Activated T-cell treated with anti-CD3 and anti-CD28 coated beads, Interleukin-2, amount 50 U/mL, for 4 hours (primary cell): ENCODE measurements at regions not wholly inside any gene's neighbourhood (a gene's known extent, or its start where the extent isn't known, plus 50 kb on each side); places are given as distances from the start of the nearest gene placed in this dataset.

Source experiments
- ATAC-seq, 2 donors: fragments of 200-7000 bp; cut with Tn5 transposase; one replicate each; pipeline ENCODE4 v1.10.0; 2021
- DNase-seq: peaks from one replicate; pipeline ENCODE4 v3.0.0-alpha.2; 2020
- H3K27me3 Mint-ChIP-seq: one replicate; pipeline ENCODE4 v1.8.0; 2021; ENCODE audit warnings: low read depth, mixed read lengths
- H3K36me3 Mint-ChIP-seq: one replicate; pipeline ENCODE4 v1.8.0; 2022; ENCODE audit warnings: mixed read lengths; ENCODE audit not compliant: insufficient read depth
- H3K4me1 Mint-ChIP-seq: one replicate; pipeline ENCODE4 v1.8.0; 2021; ENCODE audit warnings: low read depth, mixed read lengths
- H3K4me3 Mint-ChIP-seq: one replicate; pipeline ENCODE4 v1.8.0; 2021; ENCODE audit warnings: mild to moderate bottlenecking, moderate library complexity, mixed read lengths
- H3K9me3 Mint-ChIP-seq: one replicate; pipeline ENCODE4 v1.8.0; 2021; ENCODE audit warnings: mixed read lengths

DNA sequence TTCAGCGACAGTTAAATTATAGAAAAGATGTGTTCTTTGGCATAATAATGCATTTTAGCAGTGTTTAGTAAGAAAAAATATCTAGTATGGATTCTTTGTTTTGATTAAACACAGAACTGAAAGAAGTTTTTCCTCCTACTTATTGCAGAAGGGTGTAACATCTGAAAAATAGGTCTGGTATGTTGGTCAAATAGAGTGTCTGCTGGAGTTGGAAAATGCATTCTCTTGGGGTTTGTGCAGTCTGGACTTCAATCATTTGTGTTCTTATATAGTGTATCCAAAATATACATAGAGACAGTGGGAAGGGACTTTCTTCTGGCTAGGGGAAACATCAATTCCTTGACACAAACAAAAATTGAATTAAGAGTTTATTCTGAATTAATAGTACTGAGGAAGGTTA lies 132.4 kb upstream of the MAN1A1 start:
- Mint-ChIP-seq H3K27me3 (peaks cover 10% of the 10 kb centered on the region), H3K4me3 (no peak overlapping the region), H3K4me1 (no peaks in the 10 kb centered on the region), H3K9me3 (no peaks in the 10 kb centered on the region), H3K36me3 (no peaks in the 10 kb centered on the region)
- no peak for DNase-seq
- no peak for ATAC-seq

DNA sequence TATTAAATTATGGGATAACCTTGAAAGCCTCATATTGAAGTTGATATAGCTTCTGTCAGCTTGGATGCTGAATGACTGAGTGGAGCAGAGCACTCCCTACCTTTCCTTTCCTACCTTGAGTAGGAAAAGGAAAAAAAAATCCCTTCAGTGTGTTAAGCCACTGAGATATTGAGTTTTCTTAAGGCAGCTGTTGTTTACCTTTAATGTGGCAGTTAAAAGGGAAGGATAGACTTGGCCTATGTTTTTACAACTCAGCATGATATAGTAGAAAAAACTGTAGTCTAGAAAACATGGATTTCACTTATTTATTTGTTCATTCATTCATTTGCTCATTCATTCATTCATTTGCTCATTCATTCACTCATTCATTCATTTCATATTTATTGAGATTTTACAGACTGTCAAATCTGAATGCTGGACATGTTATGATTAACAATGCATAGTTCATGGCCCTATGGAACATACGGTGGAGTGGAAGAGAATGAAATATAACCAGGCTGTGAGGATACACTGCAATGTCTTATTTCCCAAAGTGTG lies 131.5 kb upstream of the MAN1A1 start:
- no peaks in the 10 kb centered on the region for H3K9me3 Mint-ChIP-seq
- DNase-seq (no peak), ATAC-seq (no peak)
- H3K4me1 Mint-ChIP-seq = no peaks in the 10 kb centered on the region
- peaks cover 10% of the 10 kb centered on the region for H3K27me3 Mint-ChIP-seq
- no peak overlapping the region for H3K4me3 Mint-ChIP-seq
- no peaks in the 10 kb centered on the region for H3K36me3 Mint-ChIP-seq

DNA sequence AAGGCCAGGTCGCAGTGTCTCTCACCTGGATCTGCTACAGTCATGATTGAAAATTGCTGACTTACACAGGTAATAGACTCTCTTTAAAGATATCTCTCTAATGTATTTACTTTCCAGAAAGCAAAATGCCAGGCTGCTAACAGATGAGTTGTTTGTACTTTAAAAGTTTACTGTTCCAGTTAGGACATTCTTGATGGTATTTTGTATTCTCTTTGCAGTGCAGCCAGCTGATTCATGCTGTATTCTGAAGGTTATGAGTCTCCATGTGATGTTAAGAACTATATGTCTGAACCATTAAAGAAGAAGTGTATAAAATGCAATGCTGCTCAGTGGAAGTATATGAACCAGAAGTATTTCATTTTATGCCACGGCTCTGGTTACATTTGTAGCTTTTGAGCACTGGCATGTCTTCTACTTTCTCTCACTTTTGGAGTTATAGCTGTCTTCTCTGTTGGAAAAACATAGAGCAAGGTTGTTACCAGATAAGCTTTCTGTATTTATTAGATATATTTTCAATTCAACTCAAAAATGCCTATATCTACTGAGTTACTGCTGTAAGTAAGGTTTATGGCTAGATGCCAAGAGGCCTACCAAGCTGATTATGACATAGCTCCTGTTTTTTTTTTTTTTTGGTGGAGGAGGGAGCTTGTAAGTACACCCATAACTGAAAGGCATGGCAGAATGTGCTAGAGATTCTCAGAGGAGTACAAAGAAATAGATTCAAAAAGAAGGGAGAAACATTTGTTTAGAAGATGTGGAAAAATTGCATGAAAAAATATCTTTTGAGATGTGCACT lies 130.5 kb upstream of the MAN1A1 start:
- Mint-ChIP-seq H3K9me3 (no peaks in the 10 kb centered on the region), H3K27me3 (peaks cover 8% of the 10 kb centered on the region), H3K36me3 (no peaks in the 10 kb centered on the region), H3K4me3 (no peak overlapping the region), H3K4me1 (no peaks in the 10 kb centered on the region)
- no peak for DNase-seq
- ATAC-seq = no peak

DNA sequence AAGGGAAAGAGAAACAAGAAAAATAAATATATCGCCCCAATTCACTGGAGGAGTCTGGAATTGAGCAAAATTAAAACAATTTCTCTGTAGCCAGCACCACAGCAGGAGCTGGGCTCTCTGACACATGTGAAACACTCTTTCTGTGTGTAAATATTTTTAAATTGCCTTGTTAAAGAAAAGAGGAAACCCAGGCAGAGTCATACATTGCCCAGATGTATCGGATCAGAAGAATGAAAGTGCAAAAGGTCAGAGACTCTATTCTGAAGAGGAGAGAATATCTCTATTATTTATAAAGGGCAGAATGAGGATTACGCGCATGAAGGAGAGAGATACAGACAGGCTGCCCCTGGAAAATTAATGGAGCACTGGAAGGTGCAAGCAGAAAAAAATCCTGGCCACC lies 127.0 kb upstream of the MAN1A1 start:
- ATAC-seq = no peak
- no peaks in the 10 kb centered on the region for H3K36me3 Mint-ChIP-seq
- no peak for DNase-seq
- H3K27me3 Mint-ChIP-seq = no peaks in the 10 kb centered on the region
- H3K4me3 Mint-ChIP-seq = no peak overlapping the region
- no peaks in the 10 kb centered on the region for H3K4me1 Mint-ChIP-seq
- peaks cover 6% of the 10 kb centered on the region for H3K9me3 Mint-ChIP-seq

DNA sequence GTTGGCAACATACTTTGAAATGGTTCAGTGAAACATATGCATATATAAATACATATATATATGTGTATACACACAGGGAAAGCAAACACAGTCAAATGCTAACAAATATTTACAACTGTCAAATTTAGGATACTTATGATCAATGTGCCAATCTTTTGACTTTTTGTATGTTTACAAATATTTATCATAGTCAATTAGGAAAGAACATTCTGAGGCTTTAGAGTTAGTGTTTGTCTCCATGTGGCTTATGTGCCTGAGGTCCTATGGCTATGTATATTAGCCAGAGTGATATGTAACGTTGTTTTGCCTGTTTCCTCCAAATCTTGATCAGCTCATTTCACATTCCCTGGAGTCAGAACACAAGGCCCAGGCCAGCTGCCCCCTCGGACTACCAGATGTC lies 126.5 kb upstream of the MAN1A1 start:
- Mint-ChIP-seq H3K4me3 (no peak overlapping the region), H3K27me3 (no peaks in the 10 kb centered on the region), H3K9me3 (peaks cover 6% of the 10 kb centered on the region), H3K36me3 (no peaks in the 10 kb centered on the region), H3K4me1 (no peaks in the 10 kb centered on the region)
- no peak for ATAC-seq
- no peak for DNase-seq

DNA sequence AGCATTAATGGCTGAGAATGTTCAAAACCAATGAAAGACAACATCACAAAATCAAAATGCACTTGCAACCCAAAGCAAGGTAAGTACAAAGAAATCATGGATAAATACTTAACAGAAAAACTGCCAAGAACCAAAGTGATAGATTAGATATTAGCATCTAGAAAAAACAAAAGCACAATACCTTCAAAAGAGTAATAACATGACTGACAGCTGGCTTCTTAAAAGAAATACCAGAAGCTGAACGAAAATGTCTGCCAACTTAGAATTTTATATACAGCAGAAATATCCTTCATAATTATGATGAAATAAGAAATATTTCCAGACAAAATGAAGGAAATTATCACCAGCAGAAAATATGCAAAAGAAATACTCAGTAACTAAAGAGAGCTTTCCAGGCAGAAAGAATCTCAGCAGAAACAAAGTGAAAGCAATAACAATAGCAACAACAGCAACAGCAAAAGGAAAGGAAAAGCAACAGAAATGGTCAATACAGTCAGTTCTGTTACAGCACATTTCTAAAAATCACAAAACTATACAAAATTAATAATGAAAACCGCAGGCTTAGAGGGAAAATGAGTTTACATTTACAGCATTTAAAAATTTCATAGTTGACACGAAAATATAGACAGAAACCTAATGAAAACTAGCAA lies 121.5 kb upstream of the MAN1A1 start:
- Mint-ChIP-seq H3K36me3 (no peaks in the 10 kb centered on the region), H3K4me1 (peaks cover 16% of the 10 kb centered on the region), H3K4me3 (peak overlapping the region; percentile 12), H3K9me3 (peaks cover 9% of the 10 kb centered on the region), H3K27me3 (no peaks in the 10 kb centered on the region)
- no peak for DNase-seq
- no peak for ATAC-seq

DNA sequence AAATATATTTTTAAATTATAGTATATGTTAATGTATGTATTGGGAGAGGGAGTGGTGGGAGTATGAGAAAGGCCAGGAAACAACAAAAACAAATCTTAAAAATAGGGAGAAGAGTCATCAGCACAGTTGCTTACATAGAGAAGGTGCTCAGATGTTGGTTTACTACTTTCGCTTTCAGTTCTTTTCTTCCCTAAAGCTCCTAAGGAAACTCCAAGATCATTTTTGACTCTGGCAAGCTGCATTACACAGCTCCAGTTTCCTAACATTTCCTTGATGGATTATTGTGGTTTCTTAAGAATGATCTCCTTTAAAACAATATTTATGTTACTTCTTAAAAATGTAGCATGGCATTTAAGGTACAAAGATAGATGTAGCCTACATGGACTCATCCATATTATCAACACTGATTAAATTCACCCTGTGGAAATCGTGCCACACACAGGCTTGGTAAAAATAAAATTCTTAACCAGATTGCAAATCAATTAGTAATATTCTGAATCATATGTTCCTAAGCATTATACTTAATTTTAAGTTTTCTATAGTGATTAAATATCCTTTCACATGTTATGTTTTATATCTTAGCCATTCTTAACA lies 118.0 kb upstream of the MAN1A1 start:
- Mint-ChIP-seq H3K36me3 (no peaks in the 10 kb centered on the region), H3K4me3 (no peak overlapping the region), H3K27me3 (no peaks in the 10 kb centered on the region), H3K4me1 (peaks cover 24% of the 10 kb centered on the region), H3K9me3 (peaks cover 5% of the 10 kb centered on the region)
- no peak for ATAC-seq
- DNase-seq = no peak

DNA sequence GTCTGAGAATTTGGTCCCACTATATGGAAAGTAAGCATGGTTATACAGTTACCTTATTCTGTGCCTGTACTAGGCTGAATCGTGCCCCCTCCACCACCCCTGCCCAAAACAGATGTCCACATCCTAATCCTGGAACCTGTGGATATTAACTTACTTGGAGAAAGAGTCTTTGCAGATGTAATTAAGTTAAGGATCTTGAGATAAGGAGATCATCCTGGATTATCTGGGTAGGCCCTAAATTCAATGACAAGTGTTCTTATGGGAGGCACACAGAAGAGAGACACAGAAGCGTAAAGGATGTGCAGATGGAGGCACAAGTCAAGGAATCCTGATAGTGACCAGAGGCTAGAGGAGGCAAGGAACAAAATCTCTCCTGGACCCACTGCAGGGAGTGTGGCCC lies 116.7 kb upstream of the MAN1A1 start:
- H3K9me3 Mint-ChIP-seq = peaks cover 6% of the 10 kb centered on the region
- ATAC-seq = no peak
- H3K4me3 Mint-ChIP-seq = no peak overlapping the region
- peaks cover 24% of the 10 kb centered on the region for H3K4me1 Mint-ChIP-seq
- DNase-seq = no peak
- no peaks in the 10 kb centered on the region for H3K36me3 Mint-ChIP-seq
- no peaks in the 10 kb centered on the region for H3K27me3 Mint-ChIP-seq

DNA sequence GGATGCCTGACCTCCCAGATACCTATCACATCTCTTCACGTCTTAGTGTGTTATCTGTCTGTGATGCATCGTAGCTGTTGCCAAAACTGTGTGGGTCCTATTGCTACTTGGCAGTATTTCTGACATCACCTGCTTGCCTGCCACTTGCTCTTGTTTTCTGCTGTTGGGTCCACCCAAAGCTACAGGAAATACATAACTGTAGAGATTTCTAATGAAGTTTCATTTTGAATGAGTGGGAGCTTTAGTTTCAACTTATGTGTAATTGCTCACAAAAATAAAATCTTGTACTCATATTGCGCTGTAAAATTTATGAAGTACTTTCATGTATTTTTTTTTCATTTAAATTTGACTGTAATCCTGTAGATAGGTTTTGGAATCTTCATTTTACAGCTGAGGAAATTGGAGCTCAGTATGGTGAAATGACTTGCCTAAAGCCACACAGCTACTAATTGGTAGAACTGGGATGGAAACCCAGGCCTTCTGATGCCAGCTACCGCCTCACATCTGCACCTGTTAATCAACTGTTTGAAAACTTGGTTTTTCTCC lies 113.6 kb upstream of the MAN1A1 start:
- no peak for DNase-seq
- ATAC-seq = peak; percentile 63 to 77
- peaks cover 10% of the 10 kb centered on the region for H3K9me3 Mint-ChIP-seq
- peaks cover 22% of the 10 kb centered on the region for H3K4me1 Mint-ChIP-seq
- H3K27me3 Mint-ChIP-seq = no peaks in the 10 kb centered on the region
- H3K36me3 Mint-ChIP-seq = no peaks in the 10 kb centered on the region
- no peak overlapping the region for H3K4me3 Mint-ChIP-seq

DNA sequence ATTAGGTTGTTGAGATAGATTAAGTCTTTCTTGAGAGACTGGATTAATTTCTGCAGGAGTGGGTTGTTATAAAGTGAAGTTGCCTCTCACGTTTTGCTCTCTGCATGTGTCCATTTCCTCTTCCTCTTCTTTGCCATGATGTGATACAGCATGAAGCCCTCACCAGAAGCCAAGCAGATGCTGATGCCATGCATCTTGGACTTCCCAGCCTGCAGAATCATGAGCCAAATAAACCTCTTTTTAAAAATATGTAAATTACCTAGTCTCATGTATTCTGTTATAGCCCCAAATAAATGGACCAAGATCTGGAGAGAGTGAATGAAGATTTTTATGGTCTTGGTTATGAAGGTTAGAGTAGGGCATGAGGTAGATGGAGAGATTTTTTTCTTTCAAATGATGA lies 111.6 kb upstream of the MAN1A1 start:
- H3K9me3 Mint-ChIP-seq = peaks cover 10% of the 10 kb centered on the region
- peaks cover 8% of the 10 kb centered on the region for H3K4me1 Mint-ChIP-seq
- no peaks in the 10 kb centered on the region for H3K27me3 Mint-ChIP-seq
- no peak for DNase-seq
- no peaks in the 10 kb centered on the region for H3K36me3 Mint-ChIP-seq
- H3K4me3 Mint-ChIP-seq = no peak overlapping the region
- ATAC-seq = no peak

DNA sequence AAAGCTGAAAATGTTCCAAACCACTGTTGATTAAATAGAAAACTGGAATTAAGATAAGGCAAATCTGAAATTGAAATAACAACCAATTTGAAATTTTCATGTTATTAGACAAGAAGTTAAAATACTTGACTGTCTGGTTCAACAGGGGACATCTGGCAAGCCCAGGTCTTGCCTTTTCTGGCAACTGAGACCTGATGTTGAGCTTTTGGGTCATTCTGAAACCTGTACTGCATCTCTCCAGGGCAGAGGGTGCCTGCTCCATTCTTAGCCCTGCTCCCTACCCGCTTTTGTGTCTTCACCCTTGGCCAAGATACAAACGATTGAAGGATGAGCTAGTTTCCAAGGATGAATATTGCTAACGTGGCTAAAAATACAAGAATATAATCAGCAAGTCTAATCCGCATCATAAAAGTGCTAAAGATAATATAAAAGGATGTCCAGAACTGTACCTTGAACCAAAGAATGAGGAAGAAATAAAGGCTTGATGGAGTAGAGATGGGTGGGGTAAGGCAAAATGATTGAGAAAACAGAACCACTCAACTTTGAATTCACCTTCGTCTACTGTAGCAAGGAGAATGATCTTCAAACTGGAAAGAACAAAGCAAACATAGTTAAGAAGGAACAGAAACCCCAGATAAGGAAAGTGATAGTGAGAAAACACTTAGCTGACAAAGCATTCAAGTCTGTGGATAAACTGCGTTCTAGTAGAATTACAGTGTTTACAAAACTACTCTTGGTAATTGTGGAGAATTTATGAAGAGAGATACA lies 109.8 kb upstream of the MAN1A1 start:
- ATAC-seq = no peak
- peaks cover 10% of the 10 kb centered on the region for H3K9me3 Mint-ChIP-seq

DNA sequence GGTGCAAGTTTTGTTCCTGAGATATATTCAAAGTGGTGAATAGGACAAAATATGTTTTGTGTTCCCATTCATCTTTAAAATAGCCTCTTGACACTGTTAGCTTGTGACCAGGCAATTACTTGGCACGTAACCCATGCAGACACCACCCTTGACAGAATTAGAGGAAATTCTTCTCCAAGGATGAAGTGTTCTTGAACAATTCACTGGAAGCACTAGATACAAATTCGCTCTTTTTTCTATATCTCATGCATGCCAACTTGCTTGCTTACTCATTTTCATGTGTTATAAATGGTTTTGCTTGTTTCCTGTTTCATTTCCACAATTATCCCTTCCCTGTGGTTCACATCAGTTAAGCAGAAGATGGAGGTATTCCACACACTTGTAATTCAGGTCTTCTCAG lies 105.2 kb upstream of the MAN1A1 start:
- no peak for ATAC-seq
- no peak overlapping the region for H3K4me3 Mint-ChIP-seq
- no peaks in the 10 kb centered on the region for H3K27me3 Mint-ChIP-seq
- DNase-seq = no peak
- no peaks in the 10 kb centered on the region for H3K36me3 Mint-ChIP-seq
- no peaks in the 10 kb centered on the region for H3K9me3 Mint-ChIP-seq
- no peaks in the 10 kb centered on the region for H3K4me1 Mint-ChIP-seq

More for the DNA sequence above, 109.8 kb upstream of the MAN1A1 start:
- DNase-seq = no peak
- Mint-ChIP-seq H3K4me1 (peaks cover 8% of the 10 kb centered on the region), H3K27me3 (no peaks in the 10 kb centered on the region), H3K4me3 (no peak overlapping the region), H3K36me3 (no peaks in the 10 kb centered on the region)

DNA sequence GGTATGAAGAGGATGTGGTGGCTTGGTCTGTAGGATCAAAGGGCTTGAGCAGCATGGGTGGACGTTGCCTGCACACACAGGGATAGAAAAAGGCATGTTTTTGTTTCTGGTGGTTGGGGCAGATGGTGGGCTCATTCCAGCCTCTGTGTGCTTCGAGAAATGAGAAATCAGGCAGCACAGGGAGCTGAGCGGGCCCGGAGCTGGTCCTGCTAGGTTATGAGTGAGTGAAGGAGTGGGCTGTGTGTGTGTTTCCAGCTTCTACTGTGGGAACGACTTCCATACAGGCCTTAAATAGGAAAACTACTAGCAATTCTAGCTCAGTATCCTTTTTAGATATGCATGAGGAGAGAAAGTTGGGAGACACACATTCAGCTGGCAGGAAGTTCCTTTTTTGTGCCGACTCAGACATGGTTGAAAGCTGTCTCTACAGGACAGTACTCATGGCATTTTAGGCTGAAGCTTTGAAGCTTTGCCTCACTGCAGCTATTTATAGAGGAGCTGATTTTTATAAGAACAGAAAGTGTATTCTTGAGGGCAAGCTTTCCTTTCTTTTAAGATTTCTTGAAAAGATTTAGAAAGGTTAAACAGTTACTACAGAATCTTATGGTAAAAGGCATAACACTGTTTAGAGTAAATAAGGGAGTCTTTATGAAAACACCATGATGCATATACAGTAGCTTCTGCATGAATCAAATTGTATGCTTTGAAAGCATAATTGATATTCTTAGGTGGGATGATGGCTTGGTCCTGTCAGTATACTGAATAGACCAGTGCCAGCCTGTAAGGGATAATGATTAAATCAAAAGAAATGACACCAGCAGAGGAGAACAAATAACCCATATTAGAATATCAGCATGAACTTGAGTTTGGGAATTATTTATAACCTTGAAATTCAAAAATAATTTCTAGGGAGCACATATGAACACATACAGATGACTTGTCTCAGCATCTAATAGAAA lies 104.0 kb upstream of the MAN1A1 start:
- ATAC-seq (no peak), DNase-seq (no peak)
- no peaks in the 10 kb centered on the region for H3K4me1 Mint-ChIP-seq
- no peaks in the 10 kb centered on the region for H3K9me3 Mint-ChIP-seq
- H3K27me3 Mint-ChIP-seq = no peaks in the 10 kb centered on the region
- H3K4me3 Mint-ChIP-seq = no peak overlapping the region
- no peaks in the 10 kb centered on the region for H3K36me3 Mint-ChIP-seq
